Esophagus mucosa (tissue), 1 donor: ENCODE measurements at regions not wholly inside any gene's neighbourhood (a gene's known extent, or its start where the extent isn't known, plus 50 kb on each side); places are given as distances from the start of the nearest gene placed in this dataset.
"Not testable (repeated sequence)": the region's sequence is repeated elsewhere in the genome, so short reads cannot be mapped to it uniquely, and the experiment has no call there.

Source experiments
- ATAC-seq: fragments of 200-7000 bp; cut with Tn5 transposase; one replicate; pipeline ENCODE4 v1.9.1; 2020
- donor health status: DM: yes; HTN: yes; CAD: no.

- not testable (repeated sequence) for ATAC-seq
These were observed 51.9 kb upstream of the ROPN1B start for GRCh38 chr3:125917020-125917549.

DNA sequence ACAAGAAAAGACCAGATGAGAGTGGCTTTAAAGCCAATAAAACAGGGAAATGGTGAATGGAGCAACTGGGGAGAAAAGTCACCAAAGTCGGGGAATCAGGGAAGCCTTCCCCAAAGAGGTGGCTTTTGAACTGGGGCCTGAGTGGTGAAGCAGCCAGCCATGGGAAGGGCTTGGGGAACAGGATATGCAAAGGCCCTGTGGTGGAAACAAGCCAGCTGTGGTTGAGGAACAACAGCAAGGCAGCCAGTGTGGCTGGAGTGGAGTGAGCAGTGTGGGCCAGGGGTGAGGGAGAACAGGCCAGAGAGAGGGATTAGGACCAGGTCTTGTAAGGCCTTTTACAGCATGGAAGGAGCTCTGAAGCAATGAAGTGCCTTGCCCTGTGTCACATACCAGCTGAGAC, 51.0 kb upstream of the ROPN1B start:
- not testable (repeated sequence) for ATAC-seq

DNA sequence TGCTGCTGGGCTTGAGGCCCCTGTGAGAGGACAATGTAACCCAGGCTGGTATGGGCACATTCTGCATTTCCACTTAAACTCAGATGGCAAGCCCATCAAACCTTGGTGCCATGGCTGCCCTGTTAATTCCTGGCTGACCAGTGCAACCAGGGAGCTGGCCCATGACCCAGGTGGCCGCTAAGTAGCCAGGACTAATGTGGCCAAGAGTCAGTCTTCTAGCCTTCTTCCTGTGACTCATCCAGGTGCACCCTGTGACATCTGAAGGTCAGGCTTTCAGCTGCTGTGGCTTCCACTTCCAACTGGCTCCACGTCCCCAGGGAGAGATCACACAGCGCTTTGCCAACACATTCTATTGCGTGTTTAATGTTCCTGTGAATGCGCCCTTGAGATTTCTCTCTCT, 50.5 kb upstream of the ROPN1B start:
- not testable (repeated sequence) for ATAC-seq

DNA sequence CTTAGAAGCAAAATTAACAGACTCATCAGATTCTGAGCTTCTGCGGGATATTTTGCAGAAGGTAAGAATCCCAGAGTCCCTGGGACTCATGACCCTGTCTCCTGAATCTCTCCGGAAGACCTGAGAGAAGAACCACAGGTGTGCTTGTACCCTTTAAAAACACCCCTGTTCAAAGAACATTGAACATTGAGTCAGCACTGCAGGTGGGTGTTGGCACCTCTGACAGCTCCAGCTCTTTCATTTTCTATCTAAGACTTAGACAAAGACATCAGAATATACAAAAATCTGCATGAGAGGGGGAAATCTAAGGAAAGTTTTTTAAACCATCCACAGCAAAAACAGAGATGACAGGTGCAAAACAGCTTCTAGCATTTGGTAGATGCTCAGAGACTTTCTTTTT, 50.1 kb upstream of the ROPN1B start:
- not testable (repeated sequence) for ATAC-seq
